ENCODE measurements at regions not wholly inside any gene's neighbourhood (a gene's known extent, or its start where the extent isn't known, plus 50 kb on each side); places are given as distances from the start of the nearest gene placed in this dataset.

DNA sequence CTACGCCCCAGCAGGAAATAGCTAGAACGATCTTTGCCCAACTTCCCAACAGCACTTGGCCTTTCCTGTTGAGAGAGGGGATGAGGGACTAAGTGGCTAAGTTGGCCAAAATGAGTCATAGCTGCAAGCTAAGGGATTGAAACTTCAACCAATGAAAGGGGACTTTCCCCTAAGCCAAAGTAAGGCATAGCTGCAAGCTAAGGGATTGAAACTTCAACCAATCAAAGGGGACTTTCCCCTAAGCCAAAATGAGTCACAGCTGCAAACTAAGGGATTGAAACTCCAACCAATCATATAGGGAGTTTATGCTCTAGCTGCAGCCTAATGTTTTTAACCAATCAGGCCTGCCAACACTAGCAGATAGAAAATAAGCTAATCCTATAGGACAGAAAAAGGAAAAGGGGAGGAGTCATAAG is 100.5 kb upstream of the SSTR1 start:
- DNase-seq (ENCODE audit: low read depth, low spot score) = no peak

DNA sequence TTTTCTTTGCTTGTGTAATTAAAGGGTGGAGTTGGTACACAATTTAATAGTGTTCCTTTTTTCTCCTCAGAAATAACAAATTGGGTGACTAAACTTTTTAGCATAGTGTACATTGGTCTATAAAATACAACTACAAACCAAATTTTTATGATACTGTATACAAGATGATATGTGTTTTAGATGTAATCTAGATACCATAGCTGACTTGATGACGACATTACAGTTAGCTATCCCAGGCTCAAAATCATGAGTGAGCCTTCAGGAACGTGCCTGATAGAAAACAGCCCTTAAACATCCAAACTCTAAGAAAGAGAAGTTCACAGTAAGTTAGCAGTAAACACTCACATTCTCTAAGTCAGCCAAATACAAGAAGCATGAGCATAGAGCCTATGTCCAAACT is 99.0 kb upstream of the SSTR1 start:
- no peak for DNase-seq (ENCODE audit: low read depth, low spot score)

GRCh38 chr14:38110258-38110657 is 97.4 kb upstream of the SSTR1 start:
- no peak for DNase-seq (ENCODE audit: low read depth, low spot score)

- DNase-seq (ENCODE audit: low read depth, low spot score) = no peak
These were observed 96.7 kb upstream of the SSTR1 start for GRCh38 chr14:38111046-38111445.

DNA sequence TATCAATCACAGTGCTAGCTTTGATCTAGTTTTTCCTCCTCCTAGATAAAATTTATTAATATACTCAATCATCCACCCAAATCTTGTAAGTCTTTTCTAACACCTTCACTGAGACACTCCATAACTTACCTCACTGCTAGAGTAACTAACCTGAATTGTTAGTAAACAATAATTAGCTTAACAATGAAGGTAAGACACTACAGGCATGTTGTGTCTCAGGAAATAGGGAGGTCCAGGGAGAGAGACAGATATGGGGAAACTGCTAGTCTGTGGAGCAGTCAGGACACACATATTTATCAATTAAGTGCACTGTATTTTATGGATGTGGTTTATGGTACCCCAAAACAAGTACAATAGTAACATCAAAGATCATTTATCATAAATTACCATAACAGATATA is 94.2 kb upstream of the SSTR1 start:
- DNase-seq (ENCODE audit: low read depth, low spot score) = no peak

DNA sequence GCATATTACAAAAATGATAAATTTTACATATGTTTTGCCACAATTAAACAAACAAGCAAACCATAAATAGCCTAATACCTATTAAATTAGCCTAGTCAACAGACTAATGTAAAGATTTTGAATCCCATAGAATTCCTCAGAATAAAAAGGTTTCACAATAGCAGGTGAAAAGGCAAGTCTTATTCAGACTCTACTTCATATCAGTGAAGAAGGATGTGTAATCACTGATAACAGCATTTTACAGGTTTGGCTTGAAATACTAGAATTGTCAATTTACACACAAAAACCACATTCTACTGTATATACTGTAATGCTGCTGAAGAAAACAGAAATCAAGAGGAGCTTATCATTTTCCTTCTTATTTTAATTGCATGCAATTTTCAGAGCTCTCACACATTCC is 90.8 kb upstream of the SSTR1 start:
- DNase-seq (ENCODE audit: low read depth, low spot score) = no peak

GRCh38 chr14:38120109-38120508 is 87.6 kb upstream of the SSTR1 start:
- DNase-seq (ENCODE audit: low read depth, low spot score) = no peak

DNA sequence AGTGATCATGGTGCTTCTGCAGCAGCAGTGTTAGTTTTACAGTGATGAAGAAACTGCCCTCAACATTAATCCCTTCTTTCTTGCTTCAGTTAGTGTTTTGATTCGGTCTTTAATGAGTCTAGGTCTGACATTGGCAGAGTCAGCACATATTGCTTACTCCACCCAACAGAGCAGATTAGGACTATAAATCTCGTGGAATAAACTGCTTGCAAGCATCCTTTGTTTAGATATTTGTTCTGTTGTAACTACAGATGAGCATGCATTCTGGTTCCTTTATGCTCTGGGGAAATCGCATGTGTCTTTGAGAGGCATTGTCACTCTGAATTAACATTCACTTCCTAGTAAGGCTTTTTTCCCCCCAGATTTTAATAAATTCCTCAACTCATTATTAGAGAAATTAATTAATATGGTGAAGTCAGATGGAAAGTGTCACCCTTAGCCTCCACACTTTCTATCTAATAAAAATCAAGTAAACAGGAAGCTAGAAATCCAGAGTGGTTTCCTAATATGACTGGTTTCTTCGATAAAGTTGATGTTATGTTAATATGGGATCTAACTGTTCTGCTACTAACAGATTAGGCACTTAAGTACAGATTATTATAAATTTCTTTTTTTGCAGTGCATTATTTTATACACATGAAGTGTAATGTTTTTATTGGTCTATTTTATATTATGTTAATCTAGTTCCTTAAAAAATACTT is 86.2 kb upstream of the SSTR1 start:
- DNase-seq (ENCODE audit: low read depth, low spot score) = no peak

DNA sequence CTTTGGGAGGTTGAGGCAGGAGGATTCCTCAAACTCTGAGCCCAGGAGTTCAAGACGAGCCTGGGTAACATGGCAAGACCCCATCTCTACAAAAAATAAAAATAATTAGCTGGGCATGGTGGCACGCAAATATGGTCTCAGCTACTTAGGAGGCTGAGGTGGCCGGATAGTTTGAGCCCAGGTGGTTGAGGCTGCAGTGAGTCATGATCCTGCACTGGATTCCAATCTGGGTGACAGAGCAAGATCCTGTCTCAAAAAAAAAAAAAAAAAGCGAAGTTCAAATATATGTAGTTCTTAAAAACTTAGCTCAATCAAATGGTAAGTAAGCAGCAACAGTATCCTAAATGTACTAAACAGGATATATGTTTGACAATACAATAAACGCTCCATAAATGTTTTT is 85.5 kb upstream of the SSTR1 start:
- DNase-seq (ENCODE audit: low read depth, low spot score) = no peak

GRCh38 chr14:38124506-38124905 is 83.2 kb upstream of the SSTR1 start:
- no peak for DNase-seq (ENCODE audit: low read depth, low spot score)

GRCh38 chr14:38125481-38126037 is 82.1 kb upstream of the SSTR1 start:
- DNase-seq (ENCODE audit: low read depth, low spot score) = no peak

DNA sequence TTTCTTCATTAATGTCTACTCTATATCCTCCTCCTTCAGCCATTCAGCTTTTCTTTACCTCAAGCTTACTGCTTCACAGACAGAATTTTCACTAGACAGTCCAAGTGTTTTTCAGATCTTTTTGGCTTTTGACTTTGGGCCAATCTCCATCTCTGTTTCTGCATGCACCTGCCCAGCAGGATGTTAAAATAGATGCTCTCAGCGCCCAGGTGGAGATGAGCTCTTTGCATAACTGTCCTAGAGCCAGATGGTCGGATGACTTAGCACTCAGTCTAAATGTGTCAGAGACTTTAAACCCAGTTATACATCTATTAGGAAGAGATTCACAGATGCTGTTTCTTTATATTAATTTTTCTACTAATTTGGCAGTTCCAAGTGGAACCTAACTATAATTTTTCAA is 80.3 kb upstream of the SSTR1 start:
- no peak for DNase-seq (ENCODE audit: low read depth, low spot score)

DNA sequence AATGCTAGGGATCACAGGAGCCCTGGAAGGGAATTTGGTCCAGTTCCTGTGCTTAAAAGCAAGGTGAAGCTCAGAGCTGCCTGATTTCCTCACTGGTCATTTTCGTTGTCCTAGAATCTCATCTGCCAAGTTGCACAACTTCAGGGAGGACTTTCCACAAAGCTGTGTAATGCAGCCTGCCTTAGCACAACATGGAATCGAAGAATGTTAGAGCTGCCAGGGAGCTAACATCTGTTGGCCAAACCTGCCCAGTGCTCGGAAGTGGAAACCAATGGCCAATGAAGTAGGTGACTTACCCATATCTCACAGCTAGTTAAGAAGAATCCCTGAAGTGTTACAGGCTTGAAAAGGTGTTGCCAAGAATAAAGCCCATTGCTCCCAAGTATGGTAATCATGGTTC is 79.9 kb upstream of the SSTR1 start:
- no peak for DNase-seq (ENCODE audit: low read depth, low spot score)

DNA sequence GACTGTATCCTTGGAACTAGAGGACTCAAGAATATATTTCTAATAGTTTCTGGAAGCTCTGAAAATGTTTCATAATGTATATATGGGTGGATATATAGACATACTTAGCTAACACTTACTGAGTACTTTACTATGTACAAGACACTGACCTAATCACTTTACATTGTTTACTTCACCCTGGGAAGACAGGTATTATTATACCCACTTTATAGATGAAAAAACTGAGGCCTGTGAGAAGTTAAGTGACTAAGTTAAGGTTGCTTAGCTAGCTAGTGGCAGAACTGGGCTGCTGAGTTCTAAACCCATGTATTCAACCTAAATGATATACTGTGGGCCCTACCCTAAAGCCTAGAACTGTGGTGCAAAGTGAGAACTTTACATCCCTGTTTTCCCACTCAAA is 79.1 kb upstream of the SSTR1 start:
- no peak for DNase-seq (ENCODE audit: low read depth, low spot score)

GRCh38 chr14:38129192-38129591 is 78.5 kb upstream of the SSTR1 start:
- no peak for DNase-seq (ENCODE audit: low read depth, low spot score)

DNA sequence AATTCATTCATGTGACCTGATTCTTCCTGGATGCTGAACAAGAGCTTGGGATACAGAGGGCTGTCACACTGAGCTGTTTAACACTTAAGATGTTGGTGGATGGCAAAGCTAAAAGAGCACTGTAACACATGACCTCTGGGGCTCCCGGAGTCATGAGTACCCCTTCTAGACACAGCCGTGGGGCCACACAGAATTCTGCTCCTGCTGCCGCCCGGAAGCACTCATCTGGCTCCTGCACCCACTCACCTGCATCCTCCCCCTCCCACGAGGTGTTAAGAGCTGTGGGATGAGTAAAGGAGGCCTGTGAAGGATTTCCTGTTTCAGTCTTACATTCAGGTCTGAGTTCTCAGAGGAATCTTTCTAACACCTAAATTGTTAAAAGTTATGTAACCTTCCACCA is 78.0 kb upstream of the SSTR1 start:
- no peak for DNase-seq (ENCODE audit: low read depth, low spot score)

- no peak for DNase-seq (ENCODE audit: low read depth, low spot score)
These were observed 73.2 kb upstream of the SSTR1 start for GRCh38 chr14:38134416-38135030.

DNA sequence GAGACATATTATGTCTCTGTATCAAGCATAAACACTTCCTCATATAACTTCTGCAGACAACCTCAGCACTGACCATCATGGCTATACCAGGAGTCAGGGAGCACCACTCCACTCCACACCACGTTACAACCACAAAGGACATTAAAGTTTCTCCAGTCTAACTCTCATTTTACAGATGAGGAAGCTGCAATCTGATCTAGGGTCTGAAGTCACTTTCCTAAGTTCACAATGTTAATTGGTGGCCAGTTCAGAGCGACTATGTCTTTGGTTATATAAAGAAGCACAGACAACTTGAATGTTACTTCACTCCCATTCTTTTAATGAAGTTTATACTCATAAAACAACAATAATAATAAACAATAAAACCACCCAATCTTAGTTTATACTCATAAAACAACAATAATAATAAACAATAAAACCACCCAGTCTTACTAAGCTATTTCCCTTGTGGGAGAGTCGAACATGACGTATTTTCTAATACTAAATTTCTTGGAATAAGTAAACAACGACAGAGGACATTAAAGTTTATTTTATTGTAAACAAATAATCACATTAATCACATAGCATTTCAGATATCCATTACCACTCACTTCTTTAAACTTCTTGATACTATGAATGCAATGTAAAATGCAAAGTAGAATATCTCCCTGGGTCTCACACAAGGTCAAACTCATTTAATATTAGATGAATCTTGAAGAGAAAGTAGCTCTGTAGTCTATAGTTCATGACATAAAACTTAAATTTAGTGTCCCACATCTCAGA is 72.4 kb upstream of the SSTR1 start:
- no peak for DNase-seq (ENCODE audit: low read depth, low spot score)

DNA sequence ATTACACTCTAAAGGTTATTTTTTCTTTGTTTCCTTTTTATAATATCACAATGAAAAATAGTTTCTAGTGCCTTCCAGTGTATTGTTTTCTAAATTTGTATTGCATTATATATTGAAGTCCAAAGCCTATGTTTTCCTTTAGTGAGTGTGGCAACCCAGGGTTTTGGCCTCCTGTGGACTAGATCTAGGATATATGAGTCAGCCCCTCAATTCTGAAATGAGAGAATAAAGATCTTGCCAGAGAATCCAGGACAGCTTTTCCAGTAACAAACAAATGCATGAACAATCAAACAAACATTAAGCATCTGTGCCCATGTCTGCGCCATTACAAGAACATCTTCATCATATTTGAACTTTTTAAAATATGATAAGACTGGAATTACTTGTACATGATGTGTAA is 70.7 kb upstream of the SSTR1 start:
- DNase-seq (ENCODE audit: low read depth, low spot score) = no peak

- DNase-seq (ENCODE audit: low read depth, low spot score) = no peak
These were observed 69.1 kb upstream of the SSTR1 start for GRCh38 chr14:38138473-38139138.

- DNase-seq (ENCODE audit: low read depth, low spot score) = no peak
These were observed 67.8 kb upstream of the SSTR1 start for GRCh38 chr14:38139926-38140325.

DNA sequence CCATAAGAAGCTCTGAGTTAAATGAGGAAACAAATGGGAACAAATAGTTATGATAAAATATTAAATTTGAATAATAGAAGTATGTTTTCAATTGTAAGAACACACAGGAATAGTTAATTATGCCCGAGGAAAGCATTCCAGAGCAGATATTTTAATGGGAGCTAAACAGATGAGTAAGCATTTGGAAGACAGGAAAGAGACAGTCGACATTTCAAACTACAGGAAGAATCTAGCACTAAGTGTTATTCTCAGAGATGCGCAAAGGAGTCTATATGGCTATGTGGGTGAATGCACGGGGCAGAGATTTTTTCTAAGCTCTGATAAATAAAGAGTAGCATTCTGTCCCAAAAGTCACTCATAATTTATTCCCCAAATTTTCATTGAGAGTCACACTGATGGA is 64.5 kb upstream of the SSTR1 start:
- no peak for DNase-seq (ENCODE audit: low read depth, low spot score)

All from astrocyte of the hippocampus (primary cell).